GM12878 (cell line): ENCODE measurements at regions not wholly inside any gene's neighbourhood (a gene's known extent, or its start where the extent isn't known, plus 50 kb on each side); places are given as distances from the start of the nearest gene placed in this dataset.

Source experiments
- ATAC-seq: fragments of 200-7000 bp; cut with Tn5 transposase; 3 replicates; pipeline ENCODE4 v1.9.1; 2020; ENCODE audit warnings: mild to moderate bottlenecking, moderate library complexity
- BruUV-seq: library from RNA; stranded (reverse); fragments of 400-500 nt; replicated peaks from 2 replicates; lab custom pipeline; 2021; lab: Mats Ljungman, UMichigan
- CTCF ChIA-PET: fragments of 300-600 bp; sonication (Branson Sonifier 250); formaldehyde crosslinking; extraction: SDS; loops from one replicate; lab custom pipeline; 2021; ENCODE audit warnings: inconsistent platforms; lab: Yijun Ruan, JAX
- POLR2A ChIA-PET: fragments of 350-600 bp; formaldehyde crosslinking; extraction: SDS; loops from one replicate; lab custom pipeline; 2021; ENCODE audit warnings: inconsistent platforms; lab: Charles Lee
- RAD21 ChIA-PET: fragments of 300-600 bp; sonication (Branson Sonifier 250); formaldehyde crosslinking; loops from one replicate; lab custom pipeline; 2023; ENCODE audit warnings: antibody characterized with exemption; ENCODE audit not compliant: unreplicated experiment; lab: Charles Lee
- SMC1A ChIA-PET: fragments of 300-600 bp; sonication (Branson Sonifier 250); formaldehyde crosslinking; loops from one replicate; lab custom pipeline; 2023; ENCODE audit not compliant: unreplicated experiment, uncharacterized antibody; lab: Charles Lee
- DNase-seq: peaks from one replicate; pipeline ENCODE4 v3.0.0-alpha.2; 2011; ENCODE audit warnings: low read depth, low spot score
- FAIRE-seq: peaks from 3 replicates; lab custom pipeline; 2011; peaks lifted over from hg19 to GRCh38; lab: Jason Lieb, UNC
- H2AFZ ChIP-seq: 2 replicates; pipeline ENCODE4 v1.6.0; 2011; ENCODE audit warnings: low read depth, low read length, control low read depth; ENCODE audit not compliant: control insufficient read depth
- H3K27ac ChIP-seq: 2 replicates; pipeline ENCODE4 v1.5.1; 2011; ENCODE audit warnings: control low read depth; ENCODE audit not compliant: control insufficient read depth, insufficient read depth
- H3K27me3 ChIP-seq, 2 experiments: replicated peaks in 1 of 2; 2 replicates each; pipeline versions ENCODE4 v1.6.0 to v1.6.1; 2011; ENCODE audit warnings: low read length in 1 of 2; ENCODE audit not compliant: control insufficient read depth in 2 of 2, insufficient read depth in 2 of 2
- H3K36me3 ChIP-seq, 2 experiments: 2 replicates each; pipeline ENCODE4 v1.5.1; 2011; ENCODE audit warnings: low read length in 1 of 2; ENCODE audit not compliant: control insufficient read depth in 2 of 2, insufficient read depth in 2 of 2
- H3K4me1 ChIP-seq: 2 replicates; pipeline ENCODE4 v1.6.1; 2011; ENCODE audit warnings: mild to moderate bottlenecking, low read length, moderate library complexity, mixed read lengths; ENCODE audit not compliant: control insufficient read depth, insufficient read depth
- H3K4me2 ChIP-seq: 2 replicates; pipeline ENCODE4 v1.6.0; 2011; ENCODE audit warnings: control low read depth; ENCODE audit not compliant: control insufficient read depth, insufficient read depth
- H3K4me3 ChIP-seq: fragments of 200-600 bp; sonication (generic); 2 replicates; pipeline ENCODE4 v1.5.1; 2016
- H3K79me2 ChIP-seq: 2 replicates; pipeline ENCODE4 v1.6.0; 2011; ENCODE audit warnings: low read length; ENCODE audit not compliant: control insufficient read depth, insufficient read depth
- H3K9ac ChIP-seq: 2 replicates; pipeline ENCODE4 v1.8.0; 2011; ENCODE audit warnings: low read length, control low read depth, mixed read lengths; ENCODE audit not compliant: control insufficient read depth, insufficient read depth
- H3K9me3 ChIP-seq: replicated peaks from 3 replicates; pipeline ENCODE4 v1.5.1; 2011; ENCODE audit warnings: mild to moderate bottlenecking, low read length; ENCODE audit not compliant: control insufficient read depth, insufficient read depth
- H4K20me1 ChIP-seq: 2 replicates; pipeline ENCODE4 v1.6.0; 2011; ENCODE audit not compliant: control insufficient read depth, insufficient read depth
- IKZF1 ChIP-seq: fragments of 450-650 bp; conservative IDR thresholded peaks from 2 replicates; pipeline ENCODE4 v1.6.1; 2017; ENCODE audit warnings: antibody characterized with exemption, mild to moderate bottlenecking
- JUND ChIP-seq: IDR thresholded peaks from 2 replicates; pipeline ENCODE4 v1.6.1; 2012; ENCODE audit warnings: low read depth, mild to moderate bottlenecking, low read length, improper control_type of control experiment, moderate library complexity
- MEF2A ChIP-seq: IDR thresholded peaks from 2 replicates; pipeline ENCODE4 v1.6.1; 2011; ENCODE audit warnings: low read depth, mild to moderate bottlenecking, low read length, moderate library complexity; ENCODE audit not compliant: insufficient read depth
- MYC ChIP-seq: IDR thresholded peaks from 2 replicates; pipeline ENCODE4 v1.6.1; 2011; ENCODE audit warnings: mild to moderate bottlenecking, low read length, moderate library complexity, inconsistent platforms; ENCODE audit not compliant: insufficient read depth, insufficient replicate concordance, insufficient read length, severe bottlenecking
- NFYB ChIP-seq: IDR thresholded peaks from 2 replicates; pipeline ENCODE4 v1.6.1; 2011; ENCODE audit warnings: low read depth, mild to moderate bottlenecking, low read length, improper control_type of control experiment, moderate library complexity; ENCODE audit not compliant: insufficient read depth
- RELA ChIP-seq: fragments of 450-650 bp; IDR thresholded peaks from 2 replicates; pipeline ENCODE4 v1.8.0; 2014; ENCODE audit warnings: borderline replicate concordance; ENCODE audit not compliant: partially characterized antibody
- SIX5 ChIP-seq: IDR thresholded peaks from 2 replicates; pipeline ENCODE4 v1.6.1; 2011; ENCODE audit warnings: mild to moderate bottlenecking, low read depth, low read length, moderate library complexity; ENCODE audit not compliant: severe bottlenecking
- SUPT20H ChIP-seq: IDR thresholded peaks from 2 replicates; pipeline ENCODE4 v1.6.1; 2011; ENCODE audit warnings: low read depth, mild to moderate bottlenecking, low read length, moderate library complexity, borderline replicate concordance; ENCODE audit not compliant: control insufficient read depth
- ZBTB33 ChIP-seq: fragments of 450-650 bp; IDR thresholded peaks from 2 replicates; pipeline ENCODE4 v1.6.1; 2017; ENCODE audit warnings: mild to moderate bottlenecking
- ZNF207 ChIP-seq: fragments of 450-650 bp; IDR thresholded peaks from 2 replicates; pipeline ENCODE4 v1.6.1; 2014; ENCODE audit warnings: antibody characterized with exemption, mild to moderate bottlenecking, borderline replicate concordance
- ZNF687 ChIP-seq: fragments of 450-650 bp; IDR thresholded peaks from 2 replicates; pipeline ENCODE4 v1.6.1; 2017; ENCODE audit warnings: mild to moderate bottlenecking, moderate library complexity
- WGBS: methylation state at CpG from one replicate; pipeline ENCODE4 v1.1.6; 2016; ENCODE audit warnings: low lambda C conversion rate; ENCODE audit not compliant: insufficient replicate concordance, insufficient coverage; ENCODE audit errors: missing lambda C conversion rate; 5-methylcytosine and 5-hydroxymethylcytosine counted together
- in situ Hi-C: fragments of 300-500 bp; cut with MboI; formaldehyde crosslinking; loops from 9 replicates; pipeline ENCODE4 v1.14.3; 2018; ENCODE audit warnings: mixed read lengths
- intact Hi-C: fragments of 100-400 bp; cut with micrococcal nuclease; formaldehyde crosslinking; loops from one replicate; pipeline ENCODE4 v1.14.2; 2022; ENCODE audit not compliant: unreplicated experiment

GRCh38 chr14:99099051-99099787 lies 172.8 kb downstream of the BCL11B start:
- CTCF ChIA-PET: no interaction called here
- H3K4me1 ChIP-seq: no peaks in the 10 kb centered on the region
- H3K27ac ChIP-seq: no peak overlapping the region
- no peaks in the 10 kb centered on the region; the same call in 2 of the 3 replicates for H3K9me3 ChIP-seq
- SMC1A ChIA-PET: no interaction called here
- H3K36me3 ChIP-seq: no peaks in the 10 kb centered on the region
- no peak overlapping the region for H3K4me3 ChIP-seq
- BruUV-seq: no TSS peak
- no peak overlapping the region for H3K4me2 ChIP-seq
- TF ChIP-seq ZNF207 (no peak), IKZF1 (no peak), JUND (no peak), SUPT20H (no peak), RELA (no peak), MEF2A (no peak), MYC (no peak), ZBTB33 (no peak), ZNF687 (no peak), SIX5 (no peak), NFYB (no peak)
- intact Hi-C loops: no loop called here
- H2AFZ ChIP-seq: no peak overlapping the region
- no peaks in the 10 kb centered on the region for H4K20me1 ChIP-seq
- ATAC-seq: no peak
- RAD21 ChIA-PET: no interaction called here
- POLR2A ChIA-PET: no interaction called here
- no peaks in the 10 kb centered on the region for H3K79me2 ChIP-seq
- H3K27me3 ChIP-seq: no peaks in the 10 kb centered on the region
- FAIRE-seq: no peak
- H3K9ac ChIP-seq: no peak overlapping the region
- 22% methylated on average over 15 of the region's 16 CpGs for WGBS
- in situ Hi-C loops: no loop called here
- DNase-seq: no peak
